Caco-2 (cell line): ENCODE measurements at regions not wholly inside any gene's neighbourhood (a gene's known extent, or its start where the extent isn't known, plus 50 kb on each side); places are given as distances from the start of the nearest gene placed in this dataset.

ENCODE experiments used
- BruUV-seq: library from RNA; stranded (reverse); fragments of 400-500 nt; replicated peaks from 2 replicates; lab custom pipeline; 2021; lab: Mats Ljungman, UMichigan
- CTCF ChIA-PET: fragments of 300-600 bp; sonication (Branson Sonifier 250); formaldehyde crosslinking; loops from one replicate; lab custom pipeline; 2022; ENCODE audit warnings: antibody characterized with exemption; lab: Charles Lee
- POLR2A ChIA-PET: fragments of 300-600 bp; sonication (Branson Sonifier 250); formaldehyde crosslinking; loops from one replicate; lab custom pipeline; 2022; ENCODE audit warnings: antibody characterized with exemption; lab: Charles Lee
- DNase-seq, 2 experiments: peaks; one replicate each; pipeline versions ENCODE4 v3.0.0 to v3.0.0-alpha.2; 2020 to 2022
- H3K27me3 ChIP-seq: replicated peaks from 2 replicates; pipeline ENCODE4 v1.6.0; 2011; ENCODE audit warnings: low read length; ENCODE audit not compliant: control insufficient read depth, insufficient read depth
- H3K36me3 ChIP-seq: 2 replicates; pipeline ENCODE4 v1.5.1; 2011; ENCODE audit warnings: low read length; ENCODE audit not compliant: control insufficient read depth, insufficient read depth
- H3K4me1 ChIP-seq: fragments of 250-450 bp; sonication (Bioruptor Pico); 2 replicates; pipeline ENCODE4 v1.5.1; 2020; ENCODE audit warnings: mild to moderate bottlenecking
- H3K4me3 ChIP-seq: 2 replicates; pipeline ENCODE4 v1.5.1; 2011; ENCODE audit warnings: low read depth, mild to moderate bottlenecking, control low read depth, low read length
- H3K9me3 ChIP-seq: fragments of 250-450 bp; sonication (Bioruptor Pico); 2 replicates; pipeline ENCODE4 v1.5.1; 2020; ENCODE audit warnings: mild to moderate bottlenecking, moderate library complexity
- H3K27ac Mint-ChIP-seq: one replicate; pipeline ENCODE4 v1.8.0; 2022; ENCODE audit warnings: mixed read lengths; ENCODE audit not compliant: unreplicated experiment
- H3K27me3 Mint-ChIP-seq: one replicate; pipeline ENCODE4 v1.8.0; 2022; ENCODE audit warnings: mixed read lengths; ENCODE audit not compliant: insufficient read depth, unreplicated experiment
- H3K36me3 Mint-ChIP-seq: one replicate; pipeline ENCODE4 v1.8.0; 2022; ENCODE audit warnings: mild to moderate bottlenecking, mixed read lengths; ENCODE audit not compliant: insufficient read depth, unreplicated experiment
- H3K4me1 Mint-ChIP-seq: one replicate; pipeline ENCODE4 v1.8.0; 2022; ENCODE audit warnings: low read depth, mixed read lengths; ENCODE audit not compliant: unreplicated experiment
- H3K4me3 Mint-ChIP-seq: one replicate; pipeline ENCODE4 v1.8.0; 2022; ENCODE audit warnings: mild to moderate bottlenecking, moderate library complexity, mixed read lengths; ENCODE audit not compliant: unreplicated experiment
- H3K9me3 Mint-ChIP-seq: one replicate; pipeline ENCODE4 v1.8.0; 2022; ENCODE audit warnings: mixed read lengths; ENCODE audit not compliant: unreplicated experiment
- intact Hi-C: fragments of 100-400 bp; cut with micrococcal nuclease; formaldehyde crosslinking; loops from one replicate; pipeline ENCODE4 v1.10.0; 2022; ENCODE audit not compliant: unreplicated experiment
- TF ChIP-seq, protein P1 (sequence below), 2 experiments: fragments of 200-600 bp in 1 of 2; IDR thresholded peaks; 1 replicate in 1 of 2; 2 replicates in 1 of 2; pipeline versions ENCODE4 v1.5.1 to v1.8.0; 2011 to 2022; ENCODE audit warnings: antibody characterized with exemption in 1 of 2, control low read depth in 1 of 2, inconsistent platforms in 1 of 2, low read depth in 1 of 2, low read length in 1 of 2, mild to moderate bottlenecking in 1 of 2, moderate library complexity in 1 of 2; ENCODE audit not compliant: insufficient read depth in 1 of 2, severe bottlenecking in 1 of 2, unreplicated experiment in 1 of 2

- ChIA-PET POLR2A (no interaction called here), CTCF (no interaction called here)
- BruUV-seq = no TSS peak
- Mint-ChIP-seq H3K4me1 (no peaks in the 10 kb centered on the region), H3K9me3 (no peaks in the 10 kb centered on the region), H3K27ac (no peak overlapping the region), H3K4me3 (no peak overlapping the region), H3K36me3 (no peaks in the 10 kb centered on the region), H3K27me3 (peaks cover 5% of the 10 kb centered on the region)
- intact Hi-C loops = no loop called here
- Histone ChIP-seq H3K4me3 (no peak overlapping the region), H3K27me3 (no peaks in the 10 kb centered on the region), H3K36me3 (no peaks in the 10 kb centered on the region), H3K9me3 (no peaks in the 10 kb centered on the region), H3K4me1 (no peaks in the 10 kb centered on the region)
- TF ChIP-seq, protein P1, sequence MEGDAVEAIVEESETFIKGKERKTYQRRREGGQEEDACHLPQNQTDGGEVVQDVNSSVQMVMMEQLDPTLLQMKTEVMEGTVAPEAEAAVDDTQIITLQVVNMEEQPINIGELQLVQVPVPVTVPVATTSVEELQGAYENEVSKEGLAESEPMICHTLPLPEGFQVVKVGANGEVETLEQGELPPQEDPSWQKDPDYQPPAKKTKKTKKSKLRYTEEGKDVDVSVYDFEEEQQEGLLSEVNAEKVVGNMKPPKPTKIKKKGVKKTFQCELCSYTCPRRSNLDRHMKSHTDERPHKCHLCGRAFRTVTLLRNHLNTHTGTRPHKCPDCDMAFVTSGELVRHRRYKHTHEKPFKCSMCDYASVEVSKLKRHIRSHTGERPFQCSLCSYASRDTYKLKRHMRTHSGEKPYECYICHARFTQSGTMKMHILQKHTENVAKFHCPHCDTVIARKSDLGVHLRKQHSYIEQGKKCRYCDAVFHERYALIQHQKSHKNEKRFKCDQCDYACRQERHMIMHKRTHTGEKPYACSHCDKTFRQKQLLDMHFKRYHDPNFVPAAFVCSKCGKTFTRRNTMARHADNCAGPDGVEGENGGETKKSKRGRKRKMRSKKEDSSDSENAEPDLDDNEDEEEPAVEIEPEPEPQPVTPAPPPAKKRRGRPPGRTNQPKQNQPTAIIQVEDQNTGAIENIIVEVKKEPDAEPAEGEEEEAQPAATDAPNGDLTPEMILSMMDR (IDR thresholded peaks at IDR 0.05; ENCODE audit: insufficient read depth in 1 of 2, low read depth in 1 of 2, low read length in 1 of 2, severe bottlenecking in 1 of 2, unreplicated experiment in 1 of 2) = no peak
- no peak for DNase-seq
These were observed 237.7 kb upstream of the AZI2 start for GRCh38 chr3:28586325-28586724.

GRCh38 chr3:28587723-28588122 is 239.1 kb upstream of the AZI2 start:
- BruUV-seq = no TSS peak
- ChIA-PET POLR2A (no interaction called here), CTCF (no interaction called here)
- Histone ChIP-seq H3K4me1 (no peaks in the 10 kb centered on the region), H3K4me3 (no peak overlapping the region), H3K27me3 (no peaks in the 10 kb centered on the region), H3K9me3 (no peaks in the 10 kb centered on the region), H3K36me3 (no peaks in the 10 kb centered on the region)
- H3K4me3 Mint-ChIP-seq = no peak overlapping the region
- intact Hi-C loops = no loop called here
- H3K9me3 Mint-ChIP-seq = no peaks in the 10 kb centered on the region
- no peaks in the 10 kb centered on the region for H3K27me3 Mint-ChIP-seq
- TF ChIP-seq, protein P1 (IDR thresholded peaks at IDR 0.05; ENCODE audit: insufficient read depth in 1 of 2, low read depth in 1 of 2, low read length in 1 of 2, severe bottlenecking in 1 of 2, unreplicated experiment in 1 of 2) = no peak
- no peak overlapping the region for H3K27ac Mint-ChIP-seq
- no peaks in the 10 kb centered on the region for H3K36me3 Mint-ChIP-seq
- DNase-seq = no peak
- no peaks in the 10 kb centered on the region for H3K4me1 Mint-ChIP-seq

DNA sequence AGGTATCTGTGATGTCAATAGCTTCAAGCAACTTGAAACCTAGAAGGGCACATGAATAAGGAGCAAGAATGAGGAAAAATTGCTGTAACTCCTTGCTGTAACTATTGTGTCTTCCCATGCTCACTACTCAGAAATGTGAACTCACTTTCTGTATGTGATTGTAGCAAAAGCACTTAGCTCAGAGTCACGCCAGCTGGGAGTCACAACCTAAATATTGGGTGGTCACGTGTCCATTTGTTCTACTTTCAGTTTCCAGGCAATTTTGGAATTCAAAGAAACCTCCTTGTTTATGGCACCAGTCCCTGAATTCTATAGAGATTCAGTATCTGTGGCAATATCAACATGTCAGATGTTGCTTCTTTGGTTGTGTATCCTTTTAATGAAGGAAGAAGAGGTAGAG is 241.6 kb upstream of the AZI2 start:
- no peak overlapping the region for H3K4me3 ChIP-seq
- no peaks in the 10 kb centered on the region for H3K36me3 ChIP-seq
- no TSS peak for BruUV-seq
- H3K4me3 Mint-ChIP-seq = no peak overlapping the region
- no peaks in the 10 kb centered on the region for H3K4me1 Mint-ChIP-seq
- no peak for DNase-seq
- no peaks in the 10 kb centered on the region for H3K36me3 Mint-ChIP-seq
- POLR2A ChIA-PET = no interaction called here
- CTCF ChIA-PET = no interaction called here
- no peaks in the 10 kb centered on the region for H3K9me3 Mint-ChIP-seq
- no peaks in the 10 kb centered on the region for H3K4me1 ChIP-seq
- H3K9me3 ChIP-seq = no peaks in the 10 kb centered on the region
- H3K27ac Mint-ChIP-seq = no peak overlapping the region
- TF ChIP-seq, protein P1 (IDR thresholded peaks at IDR 0.05; ENCODE audit: insufficient read depth in 1 of 2, low read depth in 1 of 2, low read length in 1 of 2, severe bottlenecking in 1 of 2, unreplicated experiment in 1 of 2) = no peak
- intact Hi-C loops = no loop called here
- H3K27me3 Mint-ChIP-seq = no peaks in the 10 kb centered on the region
- no peaks in the 10 kb centered on the region for H3K27me3 ChIP-seq
